HEK293 (cell line): ENCODE measurements at regions not wholly inside any gene's neighbourhood (a gene's known extent, or its start where the extent isn't known, plus 50 kb on each side); places are given as distances from the start of the nearest gene placed in this dataset.

Experiments
- GFI1B ChIP-seq: fragments of 450-650 bp; formaldehyde crosslinking; IDR thresholded peaks from 2 replicates; pipeline ENCODE4 v1.5.1; 2016; ENCODE audit warnings: missing biosample characterization, missing genetic modification characterization
- GLIS1 ChIP-seq: fragments of 450-650 bp; formaldehyde crosslinking; IDR thresholded peaks from 2 replicates; pipeline ENCODE4 v1.5.1; 2016; ENCODE audit warnings: missing biosample characterization, missing genetic modification characterization
- ZBTB1 ChIP-seq: fragments of 450-650 bp; formaldehyde crosslinking; IDR thresholded peaks from 2 replicates; pipeline ENCODE4 v1.5.1; 2016; ENCODE audit warnings: missing biosample characterization, missing genetic modification characterization
- ZBTB17 ChIP-seq: fragments of 450-650 bp; formaldehyde crosslinking; IDR thresholded peaks from 2 replicates; pipeline ENCODE4 v1.5.1; 2016; ENCODE audit warnings: missing biosample characterization, missing genetic modification characterization
- ZBTB20 ChIP-seq: fragments of 450-650 bp; formaldehyde crosslinking; IDR thresholded peaks from 2 replicates; pipeline ENCODE4 v1.5.1; 2016; ENCODE audit warnings: missing biosample characterization, missing genetic modification characterization
- ZBTB8A ChIP-seq: fragments of 450-650 bp; formaldehyde crosslinking; IDR thresholded peaks from 2 replicates; pipeline ENCODE4 v1.5.1; 2016; ENCODE audit warnings: missing biosample characterization, missing genetic modification characterization
- ZNF112 ChIP-seq: fragments of 450-650 bp; formaldehyde crosslinking; IDR thresholded peaks from 2 replicates; pipeline ENCODE4 v1.5.0; 2017; ENCODE audit warnings: missing biosample characterization, missing genetic modification characterization
- ZNF175 ChIP-seq: fragments of 450-650 bp; formaldehyde crosslinking; IDR thresholded peaks from 2 replicates; pipeline ENCODE4 v1.5.1; 2016; ENCODE audit warnings: missing biosample characterization, missing genetic modification characterization
- ZNF184 ChIP-seq: fragments of 450-650 bp; IDR thresholded peaks from 2 replicates; pipeline ENCODE4 v1.5.1; 2018; ENCODE audit warnings: missing biosample characterization, mild to moderate bottlenecking, missing genetic modification characterization
- ZNF2 ChIP-seq: fragments of 450-650 bp; formaldehyde crosslinking; IDR thresholded peaks from 2 replicates; pipeline ENCODE4 v1.5.1; 2016; ENCODE audit warnings: missing biosample characterization, missing genetic modification characterization
- ZNF214 ChIP-seq: fragments of 450-650 bp; formaldehyde crosslinking; IDR thresholded peaks from 2 replicates; pipeline ENCODE4 v1.5.1; 2017; ENCODE audit warnings: missing biosample characterization, mild to moderate bottlenecking, missing genetic modification characterization, borderline replicate concordance
- ZNF266 ChIP-seq: fragments of 450-650 bp; formaldehyde crosslinking; IDR thresholded peaks from 2 replicates; pipeline ENCODE4 v1.5.1; 2016; ENCODE audit warnings: missing biosample characterization, missing genetic modification characterization, low read depth
- ZNF274 ChIP-seq, 2 experiments: fragments of 200-500 bp in 1 of 2; fragments of 450-650 bp in 1 of 2; sonication (Bioruptor generic) in 1 of 2; formaldehyde crosslinking in 1 of 2; IDR thresholded peaks; 2 replicates each; pipeline versions ENCODE4 v1.5.1 to v1.6.1; 2014 to 2016; ENCODE audit warnings: borderline replicate concordance in 1 of 2, inconsistent platforms in 1 of 2, low read length in 1 of 2, missing biosample characterization in 1 of 2, missing genetic modification characterization in 1 of 2
- ZNF302 ChIP-seq: fragments of 450-650 bp; formaldehyde crosslinking; IDR thresholded peaks from 2 replicates; pipeline ENCODE4 v1.5.1; 2016; ENCODE audit warnings: missing biosample characterization, missing genetic modification characterization, low read depth
- ZNF404 ChIP-seq: fragments of 450-650 bp; formaldehyde crosslinking; IDR thresholded peaks from 2 replicates; pipeline ENCODE4 v1.5.1; 2017; ENCODE audit warnings: missing biosample characterization, missing genetic modification characterization
- ZNF529 ChIP-seq: fragments of 450-650 bp; formaldehyde crosslinking; IDR thresholded peaks from 2 replicates; pipeline ENCODE4 v1.5.1; 2017; ENCODE audit warnings: missing genetic modification characterization, missing biosample characterization; ENCODE audit not compliant: insufficient replicate concordance
- ZNF571 ChIP-seq: fragments of 450-650 bp; formaldehyde crosslinking; IDR thresholded peaks from 2 replicates; pipeline ENCODE4 v1.5.0; 2017; ENCODE audit warnings: missing biosample characterization, missing genetic modification characterization
- ZNF610 ChIP-seq: fragments of 450-650 bp; formaldehyde crosslinking; IDR thresholded peaks from 2 replicates; pipeline ENCODE4 v1.5.1; 2016; ENCODE audit warnings: missing biosample characterization, missing genetic modification characterization, borderline replicate concordance
- ZNF626 ChIP-seq: fragments of 450-650 bp; sonication (Bioruptor Pico); formaldehyde crosslinking; IDR thresholded peaks from 2 replicates; pipeline ENCODE4 v1.5.1; 2018; ENCODE audit warnings: missing biosample characterization, missing genetic modification characterization, inconsistent platforms
- ZNF658 ChIP-seq: fragments of 450-650 bp; formaldehyde crosslinking; IDR thresholded peaks from 2 replicates; pipeline ENCODE4; 2016; ENCODE audit warnings: missing biosample characterization, missing genetic modification characterization
- ZNF707 ChIP-seq: fragments of 450-650 bp; formaldehyde crosslinking; IDR thresholded peaks from 2 replicates; pipeline ENCODE4 v1.5.1; 2016; ENCODE audit warnings: missing biosample characterization, missing genetic modification characterization
- ZNF76 ChIP-seq: fragments of 450-650 bp; formaldehyde crosslinking; IDR thresholded peaks from 2 replicates; pipeline ENCODE4; 2016; ENCODE audit warnings: low read depth, missing biosample characterization, missing genetic modification characterization, borderline replicate concordance
- ZNF792 ChIP-seq: fragments of 450-650 bp; formaldehyde crosslinking; IDR thresholded peaks from 2 replicates; pipeline ENCODE4 v1.5.1; 2016; ENCODE audit warnings: missing biosample characterization, missing genetic modification characterization
- ZSCAN30 ChIP-seq: fragments of 450-650 bp; IDR thresholded peaks from 2 replicates; pipeline ENCODE4 v1.5.1; 2018; ENCODE audit warnings: missing biosample characterization, mild to moderate bottlenecking, missing genetic modification characterization, moderate library complexity
- TF ChIP-seq, protein P1 (sequence below): fragments of 450-650 bp; formaldehyde crosslinking; IDR thresholded peaks from 2 replicates; pipeline ENCODE4 v1.5.1; 2016; ENCODE audit warnings: missing biosample characterization, missing genetic modification characterization
- TF ChIP-seq, protein P2 (sequence below): fragments of 450-650 bp; IDR thresholded peaks from 2 replicates; pipeline ENCODE4 v1.5.1; 2018; ENCODE audit warnings: missing biosample characterization, missing genetic modification characterization
- TF ChIP-seq, protein P3 (sequence below): fragments of 450-650 bp; IDR thresholded peaks from 2 replicates; pipeline ENCODE4 v1.5.1; 2018; ENCODE audit warnings: missing biosample characterization, mild to moderate bottlenecking, missing genetic modification characterization
- TF ChIP-seq, protein P4 (sequence below): fragments of 450-650 bp; formaldehyde crosslinking; IDR thresholded peaks from 2 replicates; pipeline ENCODE4 v1.5.1; 2016; ENCODE audit warnings: missing biosample characterization, missing genetic modification characterization
- TF ChIP-seq, protein P5 (sequence below): fragments of 450-650 bp; formaldehyde crosslinking; IDR thresholded peaks from 2 replicates; pipeline ENCODE4 v1.5.1; 2016; ENCODE audit warnings: missing biosample characterization, missing genetic modification characterization
- TF ChIP-seq, protein P6 (sequence below): sonication (generic); formaldehyde crosslinking; IDR thresholded peaks from 2 replicates; pipeline ENCODE4 v1.8.1; 2022; ENCODE audit warnings: mild to moderate bottlenecking, moderate library complexity, missing genetic modification reagents

DNA sequence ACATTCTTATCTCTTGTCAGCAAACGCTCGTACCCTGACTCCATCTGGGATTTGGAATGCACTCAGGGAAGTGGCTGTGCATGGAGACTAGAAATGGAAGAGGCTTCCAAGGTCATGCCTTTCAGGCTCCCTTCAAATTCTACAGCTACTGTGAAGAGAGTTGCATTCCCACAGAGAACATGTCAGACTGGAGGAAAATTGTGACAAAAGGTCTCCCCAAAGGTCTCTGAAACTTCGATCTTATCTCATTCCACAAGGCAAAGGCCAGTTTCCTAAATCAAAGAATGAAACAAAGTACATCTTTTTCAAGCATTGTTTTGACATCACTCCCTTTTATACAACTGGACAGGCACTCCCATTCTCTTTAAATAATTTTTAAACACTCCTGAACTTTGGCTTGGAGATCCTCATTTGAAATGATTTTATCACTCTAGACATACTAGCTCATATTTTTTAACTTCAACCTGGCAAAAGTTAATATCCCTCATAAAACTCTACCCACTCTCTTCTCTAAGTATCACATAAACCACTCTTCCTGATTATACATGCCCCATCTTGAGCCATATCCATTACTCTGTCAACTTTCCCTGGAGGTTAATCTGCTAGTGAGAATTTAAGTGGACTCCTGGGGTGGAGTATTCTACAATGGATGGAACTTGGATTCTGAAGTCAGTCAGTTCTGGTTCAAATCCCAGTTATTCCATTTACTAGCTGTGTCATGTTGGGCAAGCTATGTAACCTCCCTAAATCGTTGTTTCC is 218.1 kb upstream of the HMGA2 start (continued):
- TF ChIP-seq, protein P1, sequence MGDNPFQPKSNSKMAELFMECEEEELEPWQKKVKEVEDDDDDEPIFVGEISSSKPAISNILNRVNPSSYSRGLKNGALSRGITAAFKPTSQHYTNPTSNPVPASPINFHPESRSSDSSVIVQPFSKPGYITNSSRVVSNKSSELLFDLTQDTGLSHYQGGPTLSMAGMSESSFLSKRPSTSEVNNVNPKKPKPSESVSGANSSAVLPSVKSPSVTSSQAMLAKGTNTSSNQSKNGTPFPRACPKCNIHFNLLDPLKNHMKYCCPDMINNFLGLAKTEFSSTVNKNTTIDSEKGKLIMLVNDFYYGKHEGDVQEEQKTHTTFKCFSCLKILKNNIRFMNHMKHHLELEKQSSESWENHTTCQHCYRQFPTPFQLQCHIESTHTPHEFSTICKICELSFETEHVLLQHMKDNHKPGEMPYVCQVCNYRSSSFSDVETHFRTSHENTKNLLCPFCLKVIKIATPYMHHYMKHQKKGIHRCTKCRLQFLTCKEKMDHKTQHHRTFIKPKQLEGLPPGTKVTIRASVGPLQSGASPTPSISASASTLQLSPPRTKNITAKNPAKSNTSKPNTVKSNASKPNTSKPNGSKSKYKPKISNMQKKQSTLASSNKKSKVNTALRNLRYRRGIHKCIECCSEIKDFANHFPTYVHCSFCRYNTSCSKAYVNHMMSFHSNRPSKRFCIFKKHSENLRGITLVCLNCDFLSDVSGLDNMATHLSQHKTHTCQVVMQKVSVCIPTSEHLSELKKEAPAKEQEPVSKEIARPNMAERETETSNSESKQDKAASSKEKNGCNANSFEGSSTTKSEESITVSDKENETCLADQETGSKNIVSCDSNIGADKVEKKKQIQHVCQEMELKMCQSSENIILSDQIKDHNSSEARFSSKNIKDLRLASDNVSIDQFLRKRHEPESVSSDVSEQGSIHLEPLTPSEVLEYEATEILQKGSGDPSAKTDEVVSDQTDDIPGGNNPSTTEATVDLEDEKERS (tag by site-specific recombination), result no peak
- TF ChIP-seq ZNF610 (tag by site-specific recombination) (peak; percentile 92), ZNF529 (no peak), ZBTB1 (tag by site-specific recombination) (0 out of 2 replicates have a peak, but pooled peaks have one; percentile 78), ZNF792 (tag by site-specific recombination) (no peak), ZNF658 (tag by site-specific recombination) (no peak), ZNF76 (tag by site-specific recombination) (no peak), ZNF626 (no peak), ZNF2 (tag by site-specific recombination) (peak; percentile 75; the same call in 1 of the 2 replicates), ZNF274 (IDR thresholded peaks at IDR 0.05; ENCODE audit: low read length) (no peak), ZNF274 (tag by site-specific recombination; IDR thresholded peaks at IDR 0.05; ENCODE audit: borderline replicate concordance) (no peak), ZBTB20 (tag by site-specific recombination) (no peak), ZNF404 (tag by site-specific recombination) (no peak), GFI1B (tag by site-specific recombination) (peak; percentile 87), ZNF266 (tag by site-specific recombination) (no peak), ZNF214 (tag by site-specific recombination) (no peak), ZNF184 (no peak), ZSCAN30 (tag by site-specific recombination) (peak; percentile 86), GLIS1 (tag by site-specific recombination) (peak; percentile 98), ZNF112 (tag by site-specific recombination) (no peak), ZNF175 (tag by site-specific recombination) (no peak), ZNF707 (tag by site-specific recombination) (no peak), ZNF571 (tag by site-specific recombination) (no peak), ZBTB8A (tag by site-specific recombination) (peak; percentile 70), ZBTB17 (peak; percentile 71), ZNF302 (tag by site-specific recombination) (no peak)
- TF ChIP-seq, protein P2, sequence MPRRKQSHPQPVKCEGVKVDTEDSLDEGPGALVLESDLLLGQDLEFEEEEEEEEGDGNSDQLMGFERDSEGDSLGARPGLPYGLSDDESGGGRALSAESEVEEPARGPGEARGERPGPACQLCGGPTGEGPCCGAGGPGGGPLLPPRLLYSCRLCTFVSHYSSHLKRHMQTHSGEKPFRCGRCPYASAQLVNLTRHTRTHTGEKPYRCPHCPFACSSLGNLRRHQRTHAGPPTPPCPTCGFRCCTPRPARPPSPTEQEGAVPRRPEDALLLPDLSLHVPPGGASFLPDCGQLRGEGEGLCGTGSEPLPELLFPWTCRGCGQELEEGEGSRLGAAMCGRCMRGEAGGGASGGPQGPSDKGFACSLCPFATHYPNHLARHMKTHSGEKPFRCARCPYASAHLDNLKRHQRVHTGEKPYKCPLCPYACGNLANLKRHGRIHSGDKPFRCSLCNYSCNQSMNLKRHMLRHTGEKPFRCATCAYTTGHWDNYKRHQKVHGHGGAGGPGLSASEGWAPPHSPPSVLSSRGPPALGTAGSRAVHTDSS (tag by site-specific recombination), result no peak
- TF ChIP-seq, protein P3, sequence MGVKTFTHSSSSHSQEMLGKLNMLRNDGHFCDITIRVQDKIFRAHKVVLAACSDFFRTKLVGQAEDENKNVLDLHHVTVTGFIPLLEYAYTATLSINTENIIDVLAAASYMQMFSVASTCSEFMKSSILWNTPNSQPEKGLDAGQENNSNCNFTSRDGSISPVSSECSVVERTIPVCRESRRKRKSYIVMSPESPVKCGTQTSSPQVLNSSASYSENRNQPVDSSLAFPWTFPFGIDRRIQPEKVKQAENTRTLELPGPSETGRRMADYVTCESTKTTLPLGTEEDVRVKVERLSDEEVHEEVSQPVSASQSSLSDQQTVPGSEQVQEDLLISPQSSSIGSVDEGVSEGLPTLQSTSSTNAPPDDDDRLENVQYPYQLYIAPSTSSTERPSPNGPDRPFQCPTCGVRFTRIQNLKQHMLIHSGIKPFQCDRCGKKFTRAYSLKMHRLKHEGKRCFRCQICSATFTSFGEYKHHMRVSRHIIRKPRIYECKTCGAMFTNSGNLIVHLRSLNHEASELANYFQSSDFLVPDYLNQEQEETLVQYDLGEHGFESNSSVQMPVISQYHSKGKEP (tag by site-specific recombination), result peak; percentile 83
- TF ChIP-seq, protein P4, sequence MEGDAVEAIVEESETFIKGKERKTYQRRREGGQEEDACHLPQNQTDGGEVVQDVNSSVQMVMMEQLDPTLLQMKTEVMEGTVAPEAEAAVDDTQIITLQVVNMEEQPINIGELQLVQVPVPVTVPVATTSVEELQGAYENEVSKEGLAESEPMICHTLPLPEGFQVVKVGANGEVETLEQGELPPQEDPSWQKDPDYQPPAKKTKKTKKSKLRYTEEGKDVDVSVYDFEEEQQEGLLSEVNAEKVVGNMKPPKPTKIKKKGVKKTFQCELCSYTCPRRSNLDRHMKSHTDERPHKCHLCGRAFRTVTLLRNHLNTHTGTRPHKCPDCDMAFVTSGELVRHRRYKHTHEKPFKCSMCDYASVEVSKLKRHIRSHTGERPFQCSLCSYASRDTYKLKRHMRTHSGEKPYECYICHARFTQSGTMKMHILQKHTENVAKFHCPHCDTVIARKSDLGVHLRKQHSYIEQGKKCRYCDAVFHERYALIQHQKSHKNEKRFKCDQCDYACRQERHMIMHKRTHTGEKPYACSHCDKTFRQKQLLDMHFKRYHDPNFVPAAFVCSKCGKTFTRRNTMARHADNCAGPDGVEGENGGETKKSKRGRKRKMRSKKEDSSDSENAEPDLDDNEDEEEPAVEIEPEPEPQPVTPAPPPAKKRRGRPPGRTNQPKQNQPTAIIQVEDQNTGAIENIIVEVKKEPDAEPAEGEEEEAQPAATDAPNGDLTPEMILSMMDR (tag by site-specific recombination), result no peak
- TF ChIP-seq, protein P5, sequence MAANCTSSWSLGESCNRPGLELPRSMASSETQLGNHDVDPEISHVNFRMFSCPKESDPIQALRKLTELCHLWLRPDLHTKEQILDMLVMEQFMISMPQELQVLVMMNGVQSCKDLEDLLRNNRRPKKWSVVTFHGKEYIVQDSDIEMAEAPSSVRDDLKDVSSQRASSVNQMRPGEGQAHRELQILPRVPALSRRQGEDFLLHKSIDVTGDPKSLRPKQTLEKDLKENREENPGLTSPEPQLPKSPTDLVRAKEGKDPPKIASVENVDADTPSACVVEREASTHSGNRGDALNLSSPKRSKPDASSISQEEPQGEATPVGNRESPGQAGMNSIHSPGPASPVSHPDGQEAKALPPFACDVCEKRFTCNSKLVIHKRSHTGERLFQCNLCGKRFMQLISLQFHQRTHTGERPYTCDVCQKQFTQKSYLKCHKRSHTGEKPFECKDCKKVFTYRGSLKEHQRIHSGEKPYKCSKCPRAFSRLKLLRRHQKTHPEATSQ, result no peak
- TF ChIP-seq, protein P6, sequence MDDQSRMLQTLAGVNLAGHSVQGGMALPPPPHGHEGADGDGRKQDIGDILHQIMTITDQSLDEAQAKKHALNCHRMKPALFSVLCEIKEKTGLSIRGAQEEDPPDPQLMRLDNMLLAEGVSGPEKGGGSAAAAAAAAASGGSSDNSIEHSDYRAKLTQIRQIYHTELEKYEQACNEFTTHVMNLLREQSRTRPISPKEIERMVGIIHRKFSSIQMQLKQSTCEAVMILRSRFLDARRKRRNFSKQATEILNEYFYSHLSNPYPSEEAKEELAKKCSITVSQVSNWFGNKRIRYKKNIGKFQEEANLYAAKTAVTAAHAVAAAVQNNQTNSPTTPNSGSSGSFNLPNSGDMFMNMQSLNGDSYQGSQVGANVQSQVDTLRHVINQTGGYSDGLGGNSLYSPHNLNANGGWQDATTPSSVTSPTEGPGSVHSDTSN (CRISPR knock-in tag), result no peak
